ENCODE measurements at regions not wholly inside any gene's neighbourhood (a gene's known extent, or its start where the extent isn't known, plus 50 kb on each side); places are given as distances from the start of the nearest gene placed in this dataset.
A peak's percentile ranks its signal among the peaks of the same experiment; 100 is the strongest.

DNA sequence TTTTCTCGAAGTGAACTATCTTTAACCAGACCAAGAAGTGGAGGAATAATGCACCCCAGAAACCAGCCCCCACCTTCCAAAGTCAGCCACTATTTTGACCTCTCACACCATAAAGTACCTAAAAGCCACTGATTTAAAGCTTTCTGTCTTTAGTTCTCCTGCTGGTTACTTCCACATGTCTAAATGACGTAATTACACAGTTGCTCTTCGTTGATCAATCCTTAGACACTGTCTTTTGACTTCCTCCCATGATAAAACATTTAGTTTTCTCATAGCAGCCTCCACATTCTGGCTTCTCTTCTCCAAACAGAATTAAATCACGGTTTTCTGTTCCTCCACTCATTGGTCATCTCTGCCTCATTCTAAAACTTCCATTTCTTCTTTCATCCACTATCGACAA is 294.4 kb upstream of the N4BP1 start:
- CTCF ChIA-PET, result no interaction called here
- TF ChIP-seq, protein P1, sequence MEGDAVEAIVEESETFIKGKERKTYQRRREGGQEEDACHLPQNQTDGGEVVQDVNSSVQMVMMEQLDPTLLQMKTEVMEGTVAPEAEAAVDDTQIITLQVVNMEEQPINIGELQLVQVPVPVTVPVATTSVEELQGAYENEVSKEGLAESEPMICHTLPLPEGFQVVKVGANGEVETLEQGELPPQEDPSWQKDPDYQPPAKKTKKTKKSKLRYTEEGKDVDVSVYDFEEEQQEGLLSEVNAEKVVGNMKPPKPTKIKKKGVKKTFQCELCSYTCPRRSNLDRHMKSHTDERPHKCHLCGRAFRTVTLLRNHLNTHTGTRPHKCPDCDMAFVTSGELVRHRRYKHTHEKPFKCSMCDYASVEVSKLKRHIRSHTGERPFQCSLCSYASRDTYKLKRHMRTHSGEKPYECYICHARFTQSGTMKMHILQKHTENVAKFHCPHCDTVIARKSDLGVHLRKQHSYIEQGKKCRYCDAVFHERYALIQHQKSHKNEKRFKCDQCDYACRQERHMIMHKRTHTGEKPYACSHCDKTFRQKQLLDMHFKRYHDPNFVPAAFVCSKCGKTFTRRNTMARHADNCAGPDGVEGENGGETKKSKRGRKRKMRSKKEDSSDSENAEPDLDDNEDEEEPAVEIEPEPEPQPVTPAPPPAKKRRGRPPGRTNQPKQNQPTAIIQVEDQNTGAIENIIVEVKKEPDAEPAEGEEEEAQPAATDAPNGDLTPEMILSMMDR (conservative IDR thresholded peaks at IDR 0.05; ENCODE audit: low read depth), result no peak
- no peak overlapping the region for H3K27ac ChIP-seq
- DNase-seq (ENCODE audit: low spot score), result no peak
- POLR2A ChIA-PET (ENCODE audit: low non-redundant PET), result no interaction called here

GRCh38 chr16:48903039-48903438 is 293.1 kb upstream of the N4BP1 start:
- CTCF ChIA-PET, result no interaction called here
- DNase-seq (ENCODE audit: low spot score), result no peak
- POLR2A ChIA-PET (ENCODE audit: low non-redundant PET), result no interaction called here
- no peak overlapping the region for H3K27ac ChIP-seq
- TF ChIP-seq, protein P1 (conservative IDR thresholded peaks at IDR 0.05; ENCODE audit: low read depth), result no peak

DNA sequence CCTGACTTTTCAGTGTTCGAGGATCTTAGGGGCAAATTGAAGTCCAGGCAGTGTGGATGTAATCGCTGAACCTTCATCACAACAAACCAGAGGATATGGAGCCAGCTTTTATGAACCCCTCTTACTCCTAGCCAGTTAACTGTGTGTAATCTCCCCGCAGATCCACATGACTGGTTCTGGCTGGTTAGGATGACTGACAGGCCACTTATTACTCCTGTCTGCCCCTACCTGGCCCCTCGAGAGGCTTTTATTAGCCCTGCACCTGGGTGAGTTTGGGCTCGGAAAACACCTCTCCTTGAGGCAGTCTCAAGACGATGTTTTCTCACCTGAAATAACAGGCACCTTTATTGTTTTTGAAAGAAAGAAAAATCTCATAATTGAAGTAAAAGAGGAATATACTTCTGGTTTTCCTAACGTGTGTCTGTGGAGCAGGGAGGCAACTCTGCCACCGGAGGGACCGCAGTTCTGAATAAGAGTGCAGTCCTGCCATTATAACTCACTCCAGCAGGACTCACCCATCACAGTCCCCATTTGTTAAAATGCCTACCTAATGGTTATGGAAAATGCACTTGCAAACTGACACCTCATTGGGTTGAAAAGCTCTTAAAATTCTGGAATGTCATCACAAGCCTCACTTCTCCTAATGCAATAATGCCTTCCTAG is 291.9 kb upstream of the N4BP1 start:
- no peak overlapping the region for H3K27ac ChIP-seq
- POLR2A ChIA-PET (ENCODE audit: low non-redundant PET), result no interaction called here
- DNase-seq (ENCODE audit: low spot score), result peak; percentile 62
- TF ChIP-seq, protein P1 (conservative IDR thresholded peaks at IDR 0.05; ENCODE audit: low read depth), result no peak
- CTCF ChIA-PET, result no interaction called here

- DNase-seq (ENCODE audit: low spot score), result no peak
- TF ChIP-seq, protein P1 (conservative IDR thresholded peaks at IDR 0.05; ENCODE audit: low read depth), result no peak
- ChIA-PET POLR2A (ENCODE audit: low non-redundant PET) (no interaction called here), CTCF (no interaction called here)
- no peak overlapping the region for H3K27ac ChIP-seq
These were observed 289.5 kb upstream of the N4BP1 start for GRCh38 chr16:48899500-48899899.

- POLR2A ChIA-PET (ENCODE audit: low non-redundant PET), result no interaction called here
- TF ChIP-seq, protein P1 (conservative IDR thresholded peaks at IDR 0.05; ENCODE audit: low read depth), result no peak
- CTCF ChIA-PET, result interaction anchor here (1.0 kb wide), 1 partner anchor 938 kb away, joined by 3 read pairs; no protein-coding TSS in a partner anchor
These were observed 287.8 kb upstream of the N4BP1 start for GRCh38 chr16:48897698-48898205.

GRCh38 chr16:48895142-48895541 is 285.2 kb upstream of the N4BP1 start:
- TF ChIP-seq, protein P1 (conservative IDR thresholded peaks at IDR 0.05; ENCODE audit: low read depth), result no peak
- POLR2A ChIA-PET (ENCODE audit: low non-redundant PET), result no interaction called here
- no peak overlapping the region for H3K27ac ChIP-seq
- CTCF ChIA-PET, result interaction anchor here (0.6 kb wide), 1 partner anchor 80 kb away, joined by 3 read pairs; no protein-coding TSS in a partner anchor
- no peak for DNase-seq (ENCODE audit: low spot score)

More at GRCh38 chr16:48897698-48898205, 287.8 kb upstream of the N4BP1 start:
- DNase-seq (ENCODE audit: low spot score), result no peak
- no peak overlapping the region for H3K27ac ChIP-seq

Measured in RWPE1 (cell line).